Common myeloid progenitor, CD34-positive (primary cell): ENCODE measurements at regions not wholly inside any gene's neighbourhood (a gene's known extent, or its start where the extent isn't known, plus 50 kb on each side); places are given as distances from the start of the nearest gene placed in this dataset.

Experiments used
- CTCF ChIA-PET: fragments of 350-600 bp; sonication (Branson Sonifier 250); formaldehyde crosslinking; loops from one replicate; lab custom pipeline; 2021; ENCODE audit warnings: antibody characterized with exemption; lab: Charles Lee
- POLR2A ChIA-PET: fragments of 350-600 bp; sonication (Branson Sonifier 250); formaldehyde crosslinking; loops from one replicate; lab custom pipeline; 2021; ENCODE audit warnings: antibody characterized with exemption; lab: Charles Lee
- DNase-seq, 3 donors: peaks; one replicate each; pipeline versions ENCODE4 v3.0.0 to v3.0.0-alpha.2; 2013
- H3K27ac ChIP-seq, 2 experiments: 1 replicate in 1 of 2; 2 replicates in 1 of 2; pipeline ENCODE4 v1.7.0; 2013; ENCODE audit warnings: inconsistent platforms in 2 of 2, low read length in 2 of 2, mild to moderate bottlenecking in 2 of 2, low read depth in 1 of 2, moderate library complexity in 1 of 2; ENCODE audit not compliant: severe bottlenecking in 2 of 2, insufficient read depth in 1 of 2, poor library complexity in 1 of 2
- H3K27me3 ChIP-seq, 5 experiments: replicated peaks in 2 of 5; 1 replicate in 3 of 5; 2 replicates in 2 of 5; pipeline versions ENCODE4 v1.6.1 to v1.7.0; 2013; ENCODE audit warnings: low read length in 4 of 5, mild to moderate bottlenecking in 2 of 5, moderate library complexity in 2 of 5, inconsistent platforms in 1 of 5; ENCODE audit not compliant: insufficient read depth in 5 of 5, control insufficient read depth in 4 of 5
- H3K36me3 ChIP-seq, 4 experiments: 1 replicate in 2 of 4; 2 replicates in 2 of 4; pipeline versions ENCODE4 v1.6.1 to v1.7.0; 2013; ENCODE audit warnings: low read length in 3 of 4, control low read depth in 1 of 4, mild to moderate bottlenecking in 1 of 4; ENCODE audit not compliant: control insufficient read depth in 4 of 4, insufficient read depth in 4 of 4
- H3K4me1 ChIP-seq, 4 experiments: 1 replicate in 3 of 4; 2 replicates in 1 of 4; pipeline versions ENCODE4 v1.6.1 to v1.7.1; 2013; ENCODE audit warnings: low read length in 3 of 4, mild to moderate bottlenecking in 3 of 4, control low read depth in 1 of 4, inconsistent platforms in 1 of 4, moderate library complexity in 1 of 4; ENCODE audit not compliant: control insufficient read depth in 4 of 4, insufficient read depth in 4 of 4; ENCODE audit errors: control extremely low read depth in 1 of 4
- H3K4me3 ChIP-seq, 7 experiments: 1 replicate in 4 of 7; 2 replicates in 3 of 7; pipeline versions ENCODE4 v1.5.1 to v1.7.0; 2013; ENCODE audit warnings: mild to moderate bottlenecking in 7 of 7, low read length in 6 of 7, moderate library complexity in 6 of 7, inconsistent platforms in 2 of 7, low read depth in 2 of 7, control low read depth in 1 of 7; ENCODE audit not compliant: insufficient read depth in 4 of 7, control insufficient read depth in 1 of 7; ENCODE audit errors: extremely low read depth in 1 of 7
- H3K9me3 ChIP-seq, 5 experiments: 1 replicate in 4 of 5; 2 replicates in 1 of 5; pipeline versions ENCODE4 v1.6.1 to v1.7.1; 2013; ENCODE audit warnings: low read length in 4 of 5, mild to moderate bottlenecking in 2 of 5, inconsistent platforms in 1 of 5, low read depth in 1 of 5, moderate library complexity in 1 of 5; ENCODE audit not compliant: control insufficient read depth in 4 of 5, insufficient read depth in 2 of 5; ENCODE audit errors: control extremely low read depth in 1 of 5
- WGBS: methylation state at CpG from one replicate; pipeline ENCODE4 v1.1.5; 2013; ENCODE audit not compliant: insufficient coverage; 5-methylcytosine and 5-hydroxymethylcytosine counted together

DNA sequence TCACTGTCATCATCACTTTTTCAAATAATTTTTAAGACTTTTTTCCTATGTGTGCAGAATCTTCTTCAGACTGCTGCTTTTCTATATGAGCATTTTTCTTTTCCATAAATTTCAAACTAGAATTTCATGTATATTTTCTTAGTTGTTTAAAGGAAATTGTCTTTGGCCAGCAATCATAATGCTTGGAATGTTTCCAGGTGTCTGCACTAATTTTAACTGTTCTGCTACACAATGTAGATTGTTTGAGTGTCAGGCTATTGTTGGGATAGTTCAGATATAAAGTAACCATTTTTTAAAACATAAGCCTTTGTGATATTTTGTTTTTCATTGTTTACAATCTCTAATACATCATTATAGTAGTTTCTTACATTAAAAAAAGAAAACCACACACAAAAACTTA lies 1418.5 kb downstream of the EFNB2 start:
- H3K27me3 ChIP-seq, result no peaks in the 10 kb centered on the region

DNA sequence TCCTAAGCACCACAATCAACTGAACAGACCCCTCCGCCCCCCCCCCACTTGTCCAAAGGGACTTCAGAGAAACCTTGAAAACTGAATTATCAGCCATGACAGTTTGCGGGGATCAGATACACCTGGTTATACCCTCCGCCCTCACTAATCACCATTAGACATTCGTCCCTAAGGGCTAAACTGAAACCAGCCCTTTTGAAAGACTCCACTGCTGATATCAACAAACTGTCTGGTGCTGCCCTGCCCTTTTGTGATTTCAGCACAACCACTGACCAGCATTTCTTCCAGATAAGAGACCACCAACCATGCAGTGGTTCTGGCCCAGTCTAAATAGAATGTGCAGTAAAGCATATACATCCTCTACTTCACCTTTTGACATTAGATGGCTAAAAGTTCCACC lies 1422.9 kb downstream of the EFNB2 start:
- 94% methylated on average over 3 of the region's 4 CpGs for WGBS

More for the DNA sequence above, 1418.5 kb downstream of the EFNB2 start:
- H3K27ac ChIP-seq, result no peak overlapping the region
- ChIA-PET CTCF (no interaction called here), POLR2A (no interaction called here)
- H3K36me3 ChIP-seq, result no peaks in the 10 kb centered on the region
- no peak overlapping the region for H3K4me3 ChIP-seq
- no peak for DNase-seq
- peaks cover 0 to 4% (median 0%) of the 10 kb centered on the region in 5 experiments for H3K9me3 ChIP-seq
- H3K4me1 ChIP-seq, result no peaks in the 10 kb centered on the region

DNA sequence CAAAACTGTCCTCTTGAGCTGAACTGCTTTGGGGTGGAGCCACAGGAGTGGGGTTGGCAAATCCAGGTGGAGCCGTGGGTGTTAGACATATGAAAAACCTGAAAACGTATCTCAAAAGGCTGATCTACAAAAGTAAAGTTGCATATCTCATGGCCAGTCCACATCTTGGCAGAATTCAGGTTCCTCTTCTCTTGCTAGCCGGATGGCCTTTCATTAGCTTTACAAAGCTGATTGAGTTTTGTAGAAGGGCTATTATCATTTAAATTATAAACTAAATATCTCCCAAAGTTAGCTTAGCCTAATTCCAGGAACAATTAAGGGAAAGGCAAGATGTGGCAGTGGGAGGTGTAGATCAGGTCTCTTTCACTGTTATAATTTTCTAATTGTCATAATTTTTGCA lies 1427.7 kb downstream of the EFNB2 start:
- H3K27ac ChIP-seq, result no peak overlapping the region
- POLR2A ChIA-PET, result no interaction called here
- WGBS, result 100% methylated on average over 2 of the region's 3 CpGs

More for the DNA sequence above, 1422.9 kb downstream of the EFNB2 start:
- H3K9me3 ChIP-seq, result peaks cover 0 to 4% (median 0%) of the 10 kb centered on the region in 5 experiments
- peak in 1 of 3 donors; percentile 2 for DNase-seq
- no peaks in the 10 kb centered on the region for H3K36me3 ChIP-seq
- H3K27ac ChIP-seq, result no peak overlapping the region
- no peaks in the 10 kb centered on the region for H3K27me3 ChIP-seq
- H3K4me3 ChIP-seq, result no peak overlapping the region
- H3K4me1 ChIP-seq, result no peaks in the 10 kb centered on the region
- ChIA-PET CTCF (interaction anchor here (0.6 kb wide), 1 partner anchor 119 kb away, joined by 3 read pairs; no protein-coding TSS in a partner anchor), POLR2A (interaction anchor here (0.7 kb wide), 1 partner anchor 33 kb away, joined by 3 read pairs; no protein-coding TSS in a partner anchor)

DNA sequence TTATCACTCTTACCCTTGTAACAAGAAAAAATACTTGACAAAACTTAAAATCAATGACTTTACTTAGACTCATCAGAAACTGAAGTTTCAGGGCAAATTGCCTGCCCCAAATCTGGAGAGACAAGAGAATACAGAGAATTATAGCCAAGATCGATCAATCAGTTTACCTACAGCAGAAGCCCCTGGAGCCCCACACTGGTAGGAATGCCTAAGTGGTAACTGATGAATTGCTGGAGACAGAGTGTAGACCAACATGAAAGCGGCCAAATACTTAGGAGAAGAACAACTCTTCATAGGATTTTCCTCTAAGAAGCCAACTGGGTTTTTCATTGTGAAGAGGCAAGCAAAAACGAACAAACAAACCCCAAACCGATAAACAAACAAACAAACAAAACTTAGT lies 1430.0 kb downstream of the EFNB2 start:
- Histone ChIP-seq H3K27me3 (no peaks in the 10 kb centered on the region), H3K9me3 (no peaks in the 10 kb centered on the region), H3K36me3 (no peaks in the 10 kb centered on the region), H3K27ac (no peak overlapping the region), H3K4me1 (no peaks in the 10 kb centered on the region), H3K4me3 (no peak overlapping the region)
- 100% methylated on average over 1 of the region's 4 CpGs for WGBS
- POLR2A ChIA-PET, result no interaction called here
- DNase-seq, result no peak
- CTCF ChIA-PET, result interaction anchor here (0.9 kb wide), 1 partner anchor 14 kb away, joined by 3 read pairs; no protein-coding TSS in a partner anchor

More for the DNA sequence above, 1427.7 kb downstream of the EFNB2 start:
- DNase-seq, result no peak
- H3K4me3 ChIP-seq, result no peak overlapping the region
- H3K27me3 ChIP-seq, result no peaks in the 10 kb centered on the region
- CTCF ChIA-PET, result no interaction called here
- H3K4me1 ChIP-seq, result no peaks in the 10 kb centered on the region
- H3K36me3 ChIP-seq, result no peaks in the 10 kb centered on the region
- no peaks in the 10 kb centered on the region for H3K9me3 ChIP-seq

DNA sequence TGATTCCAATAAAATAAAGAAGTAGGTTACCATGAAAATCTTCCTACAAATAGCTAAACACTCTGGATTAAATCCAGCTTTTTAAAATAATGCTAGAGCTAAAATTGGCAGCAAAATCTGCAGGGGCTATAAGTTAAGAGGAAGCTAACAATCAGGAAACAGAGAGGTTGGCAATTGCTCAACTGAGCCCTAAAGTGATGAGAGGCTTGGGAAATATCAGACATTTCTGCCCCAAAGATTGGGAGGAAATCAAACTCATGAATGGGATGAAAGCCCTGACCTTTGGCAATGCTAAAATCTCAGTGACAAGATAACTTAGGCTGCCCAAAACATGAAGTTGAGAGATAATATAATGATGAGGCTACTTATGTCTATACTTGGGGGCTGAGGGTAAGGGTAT lies 1437.9 kb downstream of the EFNB2 start:
- H3K36me3 ChIP-seq, result no peaks in the 10 kb centered on the region
- H3K27me3 ChIP-seq, result no peaks in the 10 kb centered on the region
- DNase-seq, result no peak
- H3K9me3 ChIP-seq, result no peaks in the 10 kb centered on the region
- no peak overlapping the region for H3K4me3 ChIP-seq
- H3K27ac ChIP-seq, result no peak overlapping the region
- H3K4me1 ChIP-seq, result no peaks in the 10 kb centered on the region
- CTCF ChIA-PET, result interaction anchor here (0.6 kb wide), 1 partner anchor 966 kb away, joined by 3 read pairs; no protein-coding TSS in a partner anchor
- POLR2A ChIA-PET, result no interaction called here

DNA sequence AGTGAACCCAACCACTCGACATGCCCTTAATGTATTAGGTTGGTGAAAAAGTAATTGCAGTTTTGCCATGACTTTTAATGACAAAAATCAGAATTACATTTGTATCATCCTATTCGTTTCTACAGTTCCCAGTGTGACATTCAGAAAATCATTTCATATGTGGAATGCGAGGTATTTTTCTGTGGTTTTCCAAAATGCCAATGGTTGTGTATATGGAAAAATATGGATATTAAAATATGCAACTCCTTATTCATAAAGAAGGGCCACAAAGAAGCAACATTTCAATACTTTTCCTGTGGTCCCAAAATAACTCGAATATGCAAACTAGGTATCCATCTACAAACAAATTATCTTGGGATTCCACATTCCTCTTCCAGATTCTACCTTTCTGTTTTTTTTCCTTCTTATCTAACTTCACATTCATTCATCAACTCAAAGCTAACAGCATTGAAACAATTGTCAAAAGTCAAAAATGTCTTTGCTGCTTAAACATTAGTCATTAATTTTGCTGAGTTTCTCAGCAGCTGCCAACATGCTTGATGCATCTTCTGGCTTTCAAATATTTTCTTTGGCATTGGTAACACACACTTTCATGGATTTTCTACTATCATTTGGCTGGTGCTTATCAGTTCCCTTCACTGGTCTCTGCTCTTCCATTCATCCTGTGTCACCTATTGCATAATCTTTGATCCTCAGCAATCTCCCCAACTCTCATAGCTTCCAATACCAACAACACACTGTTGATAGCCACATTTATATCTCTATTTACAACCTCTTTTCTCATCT lies 1445.4 kb downstream of the EFNB2 start:
- ChIA-PET CTCF (no interaction called here), POLR2A (no interaction called here)
- H3K36me3 ChIP-seq, result no peaks in the 10 kb centered on the region
- DNase-seq, result no peak
- H3K4me3 ChIP-seq, result no peak overlapping the region
- no peak overlapping the region for H3K27ac ChIP-seq
- H3K27me3 ChIP-seq, result no peaks in the 10 kb centered on the region
- no peaks in the 10 kb centered on the region for H3K4me1 ChIP-seq
- H3K9me3 ChIP-seq, result no peaks in the 10 kb centered on the region
- 86% methylated on average over 1 of the region's 4 CpGs for WGBS

DNA sequence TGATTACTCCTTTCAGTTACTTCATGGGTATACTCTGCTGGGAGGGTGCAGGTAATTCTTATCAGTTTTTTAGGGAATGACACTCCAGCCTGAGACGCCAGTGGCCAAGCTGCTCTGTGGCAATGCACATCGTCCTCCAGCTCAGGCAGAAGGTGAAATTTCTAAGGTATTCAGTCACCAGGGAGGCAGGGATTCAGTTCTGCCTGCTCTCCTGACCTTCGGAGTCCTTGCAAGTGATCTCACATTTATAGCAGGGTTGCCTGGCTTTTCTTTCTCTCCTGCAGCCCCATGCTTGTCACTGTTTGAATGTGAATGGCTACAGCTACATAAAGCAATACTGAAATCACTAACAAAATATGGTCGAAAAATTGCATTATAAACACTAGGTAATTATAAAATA lies 1447.5 kb downstream of the EFNB2 start:
- H3K4me3 ChIP-seq, result no peak overlapping the region
- H3K36me3 ChIP-seq, result no peaks in the 10 kb centered on the region
- 93% methylated on average over 3 of the region's 4 CpGs for WGBS
- H3K27ac ChIP-seq, result no peak overlapping the region
- no peak for DNase-seq
- no peaks in the 10 kb centered on the region for H3K4me1 ChIP-seq
- ChIA-PET CTCF (no interaction called here), POLR2A (no interaction called here)
- H3K9me3 ChIP-seq, result no peaks in the 10 kb centered on the region
- H3K27me3 ChIP-seq, result no peaks in the 10 kb centered on the region
